K562 (cell line): ENCODE measurements at regions not wholly inside any gene's neighbourhood (a gene's known extent, or its start where the extent isn't known, plus 50 kb on each side); places are given as distances from the start of the nearest gene placed in this dataset.

Experiments
- ATAC-seq: fragments of 200-7000 bp; cut with Tn5 transposase; 3 replicates; pipeline ENCODE4 v1.9.1; 2020; ENCODE audit warnings: moderate library complexity
- BruUV-seq: library from RNA; stranded (reverse); fragments of 400-500 nt; replicated peaks from 2 replicates; lab custom pipeline; 2021; lab: Mats Ljungman, UMichigan
- CTCF ChIA-PET: fragments of 300-600 bp; formaldehyde crosslinking; extraction: SDS; loops from one replicate; lab custom pipeline; 2021; ENCODE audit warnings: low intra/inter-chr PET ratio; lab: Yijun Ruan, JAX
- POLR2A ChIA-PET: fragments of 300-600, 350-650 bp; sonication (Branson Sonifier 250); formaldehyde crosslinking; extraction: SDS; loops from one replicate; lab custom pipeline; 2021; ENCODE audit warnings: antibody characterized with exemption, inconsistent platforms; lab: Yijun Ruan, JAX
- DNase-seq, 4 experiments: peaks; one replicate each; pipeline versions ENCODE4 v3.0.0 to v3.0.0-alpha.2; 2011 to 2018; ENCODE audit warnings: low spot score in 3 of 4, mixed read lengths in 3 of 4; ENCODE audit errors: extremely low read depth in 1 of 4
- FAIRE-seq: peaks from 2 replicates; lab custom pipeline; 2011; peaks lifted over from hg19 to GRCh38; lab: Jason Lieb, UNC
- H2AFZ ChIP-seq: 2 replicates; pipeline ENCODE4 v1.6.0; 2011; ENCODE audit warnings: low read depth, low read length, control low read depth, inconsistent platforms
- H3K27ac ChIP-seq: fragments of 200-600 bp; 3 replicates; pipeline ENCODE4 v1.8.0; 2011; ENCODE audit warnings: low read depth, mild to moderate bottlenecking, control low read depth, inconsistent platforms, low read length, moderate library complexity, mixed read lengths; ENCODE audit errors: extremely low read depth
- H3K27me3 ChIP-seq, 2 experiments: fragments of 300-600 bp in 1 of 2; 2 replicates in 1 of 2; 3 replicates in 1 of 2; pipeline versions ENCODE4 v1.6.0 to v1.8.0; 2011; ENCODE audit warnings: inconsistent platforms in 2 of 2, low read length in 2 of 2, mild to moderate bottlenecking in 1 of 2, mixed read lengths in 1 of 2, moderate library complexity in 1 of 2; ENCODE audit not compliant: control insufficient read depth in 2 of 2, insufficient read depth in 2 of 2
- H3K36me3 ChIP-seq: fragments of 300-600 bp; 3 replicates; pipeline ENCODE4 v1.8.0; 2011; ENCODE audit warnings: mild to moderate bottlenecking, low read length, inconsistent platforms; ENCODE audit not compliant: control insufficient read depth, insufficient read depth
- H3K4me1 ChIP-seq, 2 experiments: fragments of 200-600 bp in 1 of 2; replicated peaks in 1 of 2; 2 replicates in 1 of 2; 3 replicates in 1 of 2; pipeline versions ENCODE4 v1.5.1 to v1.8.0; 2011; ENCODE audit warnings: inconsistent platforms in 2 of 2, low read length in 2 of 2, mild to moderate bottlenecking in 1 of 2, mixed read lengths in 1 of 2, moderate library complexity in 1 of 2; ENCODE audit not compliant: control insufficient read depth in 2 of 2, insufficient read depth in 2 of 2
- H3K4me2 ChIP-seq: 2 replicates; pipeline ENCODE4 v1.6.1; 2011; ENCODE audit warnings: low read length, control low read depth, inconsistent platforms, mixed read lengths; ENCODE audit not compliant: insufficient read depth
- H3K4me3 ChIP-seq: fragments of 200-600 bp; sonication (generic), shearing (Covaris generic); 2 replicates; pipeline ENCODE4 v1.5.1; 2016; ENCODE audit warnings: control low read depth, inconsistent platforms
- H3K79me2 ChIP-seq: fragments of 200-600 bp; 3 replicates; pipeline ENCODE4 v1.8.0; 2011; ENCODE audit warnings: low read length, inconsistent platforms; ENCODE audit not compliant: control insufficient read depth, insufficient read depth
- H3K9ac ChIP-seq, 2 experiments: 2 replicates each; pipeline versions ENCODE4 v1.6.0 to v1.6.1; 2011; ENCODE audit warnings: low read depth in 2 of 2, low read length in 2 of 2, control low read depth in 1 of 2, inconsistent platforms in 1 of 2, mild to moderate bottlenecking in 1 of 2, mixed read lengths in 1 of 2; ENCODE audit not compliant: insufficient read depth in 1 of 2
- H3K9me1 ChIP-seq: one replicate; pipeline ENCODE4 v1.6.0; 2011; ENCODE audit warnings: inconsistent platforms, mild to moderate bottlenecking, low read length, moderate library complexity; ENCODE audit not compliant: control insufficient read depth, insufficient read depth
- H3K9me3 ChIP-seq: replicated peaks from 2 replicates; pipeline ENCODE4 v1.5.1; 2011; ENCODE audit warnings: low read depth, low read length, inconsistent platforms; ENCODE audit not compliant: control insufficient read depth, insufficient read depth
- H4K20me1 ChIP-seq: replicated peaks from 2 replicates; pipeline ENCODE4 v1.6.1; 2011; ENCODE audit warnings: low read length, inconsistent platforms, mixed read lengths; ENCODE audit not compliant: control insufficient read depth, insufficient read depth
- ADNP ChIP-seq: fragments of 200-800 bp; sonication (Bioruptor generic); IDR thresholded peaks from 2 replicates; pipeline ENCODE4 v1.6.1; 2016; ENCODE audit warnings: missing genetic modification characterization, missing compliant biosample characterization
- BCLAF1 ChIP-seq, 2 experiments: fragments of 450-650 bp in 1 of 2; IDR thresholded peaks; 2 replicates each; pipeline ENCODE4 v1.6.1; 2011 to 2017; ENCODE audit warnings: low read depth in 2 of 2, antibody characterized with exemption in 1 of 2, borderline replicate concordance in 1 of 2, low read length in 1 of 2, mild to moderate bottlenecking in 1 of 2, mixed read lengths in 1 of 2; ENCODE audit not compliant: control insufficient read depth in 1 of 2
- CBX1 ChIP-seq: sonication (generic); IDR thresholded peaks from 2 replicates; pipeline ENCODE4 v1.6.1; 2016; ENCODE audit warnings: antibody characterized with exemption, low read depth, mild to moderate bottlenecking
- EHMT2 ChIP-seq: fragments of 450-650 bp; IDR thresholded peaks from 2 replicates; pipeline ENCODE4 v1.6.1; 2018; ENCODE audit warnings: antibody characterized with exemption
- FOXP1 ChIP-seq: sonication (generic); formaldehyde crosslinking; IDR thresholded peaks from 2 replicates; pipeline ENCODE4 v1.8.0; 2022; ENCODE audit warnings: mild to moderate bottlenecking, missing genetic modification reagents
- HLTF ChIP-seq: fragments of 450-650 bp; IDR thresholded peaks from 2 replicates; pipeline ENCODE4 v1.6.1; 2016
- KLF6 ChIP-seq: fragments of 250-450 bp; sonication (Bioruptor Pico); IDR thresholded peaks from 2 replicates; pipeline ENCODE4 v1.4.0; 2020; ENCODE audit warnings: mild to moderate bottlenecking, moderate library complexity, borderline replicate concordance
- OTX1 ChIP-seq: fragments of 450-650 bp; formaldehyde crosslinking; IDR thresholded peaks from 2 replicates; pipeline ENCODE4 v1.4.0; 2022; ENCODE audit warnings: mild to moderate bottlenecking
- PHF20 ChIP-seq: fragments of 450-650 bp; IDR thresholded peaks from 2 replicates; pipeline ENCODE4 v1.6.1; 2018; ENCODE audit not compliant: partially characterized antibody
- SAFB ChIP-seq: fragments of 200-400 bp; formaldehyde crosslinking; IDR thresholded peaks from 2 replicates; pipeline ENCODE4 v1.6.1; 2017; ENCODE audit warnings: low read depth, low read length, borderline replicate concordance
- SMARCA5 ChIP-seq: fragments of 450-650 bp; IDR thresholded peaks from 2 replicates; pipeline ENCODE4 v1.6.1; 2016
- SP2 ChIP-seq: IDR thresholded peaks from 2 replicates; pipeline ENCODE4 v1.6.1; 2011; ENCODE audit warnings: mild to moderate bottlenecking, low read depth, low read length, moderate library complexity; ENCODE audit not compliant: poor library complexity, severe bottlenecking; ENCODE audit errors: extremely low read depth
- TOE1 ChIP-seq, 2 experiments: fragments of 450-650 bp in 1 of 2; sonication (generic) in 1 of 2; formaldehyde crosslinking in 1 of 2; IDR thresholded peaks; 2 replicates each; pipeline versions ENCODE4 v1.7.1 to v1.8.0; 2016 to 2022; ENCODE audit warnings: borderline replicate concordance in 2 of 2, mild to moderate bottlenecking in 2 of 2, antibody characterized with exemption in 1 of 2, inconsistent platforms in 1 of 2, low read depth in 1 of 2, missing genetic modification reagents in 1 of 2, moderate library complexity in 1 of 2
- TSC22D4 ChIP-seq: fragments of 450-650 bp; IDR thresholded peaks from 2 replicates; pipeline ENCODE4 v1.6.1; 2016; ENCODE audit warnings: missing genetic modification characterization, missing biosample characterization, control low read depth
- VEZF1 ChIP-seq: fragments of 200-800 bp; sonication (Bioruptor generic); IDR thresholded peaks from 2 replicates; pipeline ENCODE4 v1.6.1; 2017; ENCODE audit warnings: missing genetic modification characterization, missing compliant biosample characterization
- ZBED1 ChIP-seq: IDR thresholded peaks from 2 replicates; pipeline ENCODE4 v1.6.1; 2014
- ZNF384 ChIP-seq: IDR thresholded peaks from 2 replicates; pipeline ENCODE4 v1.6.1; 2012; ENCODE audit warnings: low read depth, low read length, improper control_type of control experiment
- ZNF76 ChIP-seq: fragments of 250-450 bp; sonication (Bioruptor Pico); IDR thresholded peaks from 2 replicates; pipeline ENCODE4 v1.4.0; 2020; ENCODE audit warnings: mild to moderate bottlenecking, moderate library complexity, borderline replicate concordance
- WGBS: fragments of 100-300 bp; shearing (Covaris generic); methylation state at CpG from one replicate; pipeline ENCODE4 v1.1.6; 2016; ENCODE audit warnings: low coverage, mixed read lengths; ENCODE audit not compliant: insufficient coverage; ENCODE audit errors: missing lambda C conversion rate; 5-methylcytosine and 5-hydroxymethylcytosine counted together
- in situ Hi-C: fragments of 300-500 bp; cut with MboI; formaldehyde crosslinking; loops from 4 replicates; pipeline ENCODE4 v1.15.0; 2018; ENCODE audit warnings: inconsistent platforms, mixed read lengths
- intact Hi-C: fragments of 100-400 bp; cut with micrococcal nuclease; formaldehyde crosslinking; loops from 2 replicates; pipeline ENCODE4 v1.14.2; 2022

- H3K27me3 ChIP-seq = peaks cover 34 to 62% of the 10 kb centered on the region in 2 experiments
- no peaks in the 10 kb centered on the region for H3K9me1 ChIP-seq
- H3K4me3 ChIP-seq = no peak overlapping the region
- in situ Hi-C loops = no loop called here
- H3K27ac ChIP-seq = no peak overlapping the region
- FAIRE-seq (peak; percentile 89), ATAC-seq (peak; percentile 73), DNase-seq (peak; percentile 49 to 72 (median 60))
- H2AFZ ChIP-seq = peak overlapping the region; percentile 7; the same call in 1 of the 2 replicates
- CTCF ChIA-PET = no interaction called here
- H3K4me1 ChIP-seq = peaks cover 5 to 12% of the 10 kb centered on the region in 2 experiments; a peak in 4 of 5 replicates
- BruUV-seq = no TSS peak
- H4K20me1 ChIP-seq = no peaks in the 10 kb centered on the region
- no peaks in the 10 kb centered on the region for H3K9me3 ChIP-seq
- H3K4me2 ChIP-seq = peak overlapping the region; percentile 47
- POLR2A ChIA-PET = interaction anchor here (0.6 kb wide), 1 partner anchor 13 kb away, joined by 3 read pairs; no protein-coding TSS in a partner anchor
- H3K36me3 ChIP-seq = no peaks in the 10 kb centered on the region
- no peaks in the 10 kb centered on the region for H3K79me2 ChIP-seq
- peak overlapping the region in 1 of 2 experiments; percentile 75; a peak in 1 of 4 replicates for H3K9ac ChIP-seq
- intact Hi-C loops = loop anchor here (10.0 kb wide), 1 partner anchor 109 kb away; the partner anchor contains the start of gene ETS2
- WGBS = 7% methylated on average over 31 of the region's 32 CpGs
- TF ChIP-seq SMARCA5 (peak; percentile 81), ZBED1 (no peak), OTX1 (CRISPR knock-in tag) (peak; percentile 28; the same call in 1 of the 2 replicates), TSC22D4 (tag) (peak; percentile 84), TOE1 (IDR thresholded peaks at IDR 0.05; ENCODE audit: borderline replicate concordance) (no peak), TOE1 (CRISPR knock-in tag; IDR thresholded peaks at IDR 0.05; ENCODE audit: borderline replicate concordance, low read depth) (no peak), CBX1 (0 out of 2 replicates have a peak, but pooled peaks have one; percentile 26), ADNP (tag) (peak; percentile 79), SP2 (no peak), KLF6 (CRISPR knock-in tag) (no peak), VEZF1 (no peak), SAFB (peak; percentile 47; the same call in 1 of the 2 replicates), PHF20 (peak; percentile 74), ZNF76 (CRISPR knock-in tag) (no peak), FOXP1 (CRISPR knock-in tag) (peak; percentile 22; the same call in 1 of the 2 replicates), EHMT2 (peak; percentile 48), HLTF (peak; percentile 24; the same call in 1 of the 2 replicates), ZNF384 (no peak), BCLAF1 (IDR thresholded peaks at IDR 0.05; ENCODE audit: borderline replicate concordance in 1 of 2, control insufficient read depth in 1 of 2, low read depth in 2 of 2, low read length in 1 of 2) (peak in 1 of 2 experiments; percentile 74; a peak in 1 of 4 replicates)
Measured at GRCh38 chr21:38913120-38913892, 107.6 kb downstream of the ETS2 start.
